HK-2 (cell line): ENCODE measurements at regions not wholly inside any gene's neighbourhood (a gene's known extent, or its start where the extent isn't known, plus 50 kb on each side); places are given as distances from the start of the nearest gene placed in this dataset.

Experiments used
- DNase-seq: peaks from one replicate; pipeline ENCODE4 v3.0.0-alpha.2; 2018; ENCODE audit not compliant: unreplicated experiment

DNA sequence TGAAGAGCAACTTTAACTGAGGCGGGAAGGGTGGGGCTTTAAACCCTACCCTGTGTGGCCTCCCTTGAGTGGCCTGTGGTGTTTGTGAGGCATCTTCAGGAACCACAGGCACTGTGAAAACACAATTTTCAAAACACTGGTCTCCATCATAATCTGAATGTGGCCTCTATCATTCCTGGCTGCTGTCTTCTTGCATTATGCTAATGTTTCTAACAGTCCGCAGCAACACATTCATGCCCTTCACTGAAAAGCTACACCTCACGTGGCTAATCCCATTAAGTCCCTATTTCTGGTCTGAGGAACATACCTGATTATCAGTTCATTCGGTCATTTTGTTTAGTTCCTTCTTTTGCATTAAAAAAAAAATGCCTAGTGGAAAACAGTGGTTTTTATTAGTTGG lies 94.6 kb downstream of the F11 start:
- DNase-seq: no peak

DNA sequence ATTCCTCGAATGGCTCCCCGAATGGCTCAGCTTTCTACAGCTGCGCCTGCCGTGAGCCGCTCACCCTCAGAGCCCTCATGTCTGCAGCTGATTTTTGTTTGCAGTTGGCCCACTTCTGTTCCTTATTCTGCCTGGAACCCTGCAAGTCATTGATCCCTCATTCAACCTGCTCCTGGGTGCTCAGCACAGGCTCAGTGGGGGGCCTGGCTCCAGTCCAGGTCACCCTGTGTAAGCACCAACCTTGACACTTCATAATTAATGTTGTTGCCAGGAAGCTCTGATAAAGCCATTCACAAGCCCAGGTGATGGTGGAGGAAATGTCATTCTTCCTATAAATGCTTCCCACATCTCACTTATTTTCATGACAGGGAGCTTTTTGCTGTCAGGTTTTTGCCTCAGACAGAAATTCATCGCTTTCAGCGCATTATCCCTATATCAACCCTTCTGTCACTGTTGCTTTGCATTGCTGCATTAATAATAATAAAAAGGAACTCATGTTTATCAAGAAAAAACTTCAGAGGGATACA lies 85.7 kb downstream of the F11 start:
- no peak for DNase-seq

- DNase-seq: no peak
Observed at GRCh38 chr4:186348433-186348832, 82.4 kb downstream of the F11 start.

- no peak for DNase-seq
Observed at GRCh38 chr4:186347743-186348142, 81.8 kb downstream of the F11 start.

- DNase-seq: no peak
Observed at GRCh38 chr4:186345184-186345583, 79.2 kb downstream of the F11 start.

- DNase-seq: no peak
Observed at GRCh38 chr4:186342582-186342981, 76.6 kb downstream of the F11 start.

DNA sequence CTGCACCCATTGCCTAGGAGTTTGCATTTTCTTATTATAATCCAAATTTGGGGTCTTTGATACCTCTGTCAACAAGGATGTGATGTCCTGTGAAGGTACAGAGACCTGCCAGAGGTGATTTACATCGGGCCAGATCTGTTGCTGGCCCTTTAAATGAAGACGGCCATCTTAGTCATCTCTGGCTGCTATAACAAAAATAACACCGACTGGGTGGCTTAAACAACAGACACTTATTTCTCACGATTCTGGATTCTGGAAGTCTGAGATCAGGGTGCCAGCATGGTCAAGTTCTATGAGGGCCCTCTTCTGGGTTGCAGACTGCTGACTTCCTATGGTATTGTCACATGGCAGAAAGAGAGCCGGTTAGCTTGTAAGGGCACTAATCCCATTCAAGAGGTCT lies 75.7 kb downstream of the F11 start:
- no peak for DNase-seq
